Hematopoietic multipotent progenitor cell treated with erythropoietin and hydrocortisone succinate and interleukin-3 and kit ligand, for 6 days (in vitro differentiated cells): ENCODE measurements at regions not wholly inside any gene's neighbourhood (a gene's known extent, or its start where the extent isn't known, plus 50 kb on each side); places are given as distances from the start of the nearest gene placed in this dataset.

Experiments
- DNase-seq: peaks from one replicate; pipeline ENCODE4 v3.0.0-alpha.2; 2015

DNA sequence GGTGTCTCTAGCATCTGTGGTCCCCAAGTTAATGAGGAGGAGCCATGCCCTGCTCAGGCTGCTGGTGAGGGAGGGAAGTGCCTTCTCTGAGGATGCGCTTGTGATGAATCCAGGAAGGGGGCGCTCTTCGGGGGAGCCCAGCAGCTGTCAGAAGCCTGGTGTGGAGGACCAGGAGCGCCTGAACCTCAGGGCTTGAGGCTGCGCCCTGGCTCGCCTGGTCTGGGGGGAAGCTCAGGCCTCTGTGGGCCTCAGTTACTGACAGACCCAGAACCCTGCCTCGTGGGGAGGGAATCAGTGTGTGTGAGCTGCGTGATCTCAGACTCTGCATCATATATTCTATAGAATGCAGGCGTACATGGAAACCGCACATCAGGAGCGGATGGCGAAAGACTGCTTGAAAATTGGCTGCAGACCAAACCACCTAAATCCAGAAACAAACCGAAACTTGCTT lies 126.1 kb downstream of the SEC14L1 start:
- peak; percentile 27 for DNase-seq

DNA sequence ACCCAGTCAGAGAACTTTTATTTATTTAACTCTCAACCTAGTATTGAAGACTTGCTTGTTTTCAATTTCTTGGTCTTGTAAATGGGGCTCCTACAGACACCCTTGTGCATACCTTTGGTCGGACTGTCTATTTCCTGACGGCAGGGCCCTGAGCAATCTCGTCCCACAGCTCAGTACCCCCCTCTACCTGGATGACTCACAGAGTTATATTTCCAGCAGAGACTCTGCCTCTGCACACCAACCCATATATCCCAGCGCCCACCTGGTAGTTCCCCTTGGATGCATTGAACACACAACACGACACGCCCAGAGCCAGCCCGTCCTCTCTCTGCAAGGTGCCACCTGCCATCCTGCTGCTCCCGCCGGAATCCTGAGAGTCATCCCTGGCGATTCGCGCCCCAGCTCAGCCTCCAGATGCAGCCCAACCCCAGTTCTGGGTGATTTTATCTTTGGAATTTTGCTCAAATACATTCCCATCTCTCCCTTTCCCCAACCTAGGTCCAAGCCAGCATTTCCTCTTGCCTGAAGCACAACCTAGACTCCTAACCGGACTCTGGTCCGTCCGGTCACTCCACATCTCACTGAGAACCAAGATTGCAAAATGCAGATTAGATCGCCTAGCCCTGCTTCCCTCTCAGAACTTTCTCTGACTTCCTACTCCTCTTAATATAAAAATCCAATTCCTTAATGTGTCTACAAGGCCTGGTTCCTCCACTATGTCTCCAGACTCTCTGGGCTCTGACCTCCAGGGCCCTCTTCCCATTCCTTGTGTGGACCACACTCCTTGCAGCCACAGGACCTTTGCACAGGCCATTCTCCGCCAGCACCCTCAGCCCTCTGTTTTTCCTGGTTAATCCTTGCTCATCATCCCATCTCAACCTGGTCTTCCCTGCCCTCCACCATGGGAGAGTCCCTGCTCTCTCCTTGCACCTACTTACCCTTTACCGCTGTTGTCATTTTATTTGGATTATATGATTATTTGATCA lies 129.2 kb downstream of the SEC14L1 start:
- DNase-seq = no peak

DNA sequence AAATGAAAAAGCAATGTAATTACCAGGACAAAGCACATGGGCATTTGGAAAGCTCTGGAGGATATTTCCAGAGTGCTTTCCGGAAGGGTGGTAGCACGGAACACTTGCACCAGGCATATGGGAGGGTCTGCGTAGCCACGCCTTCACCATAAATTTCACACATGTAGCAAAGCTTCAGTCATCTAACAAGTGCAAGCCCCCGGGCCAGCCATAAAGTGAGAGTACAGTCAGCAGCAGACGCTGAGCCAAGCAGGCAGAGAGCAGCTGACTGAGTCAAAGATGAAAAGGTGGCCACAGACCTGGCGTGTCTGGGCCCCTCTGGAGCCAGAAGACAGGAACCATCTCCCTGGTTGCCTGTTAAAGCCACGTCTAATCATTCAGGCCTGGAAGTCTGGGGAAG lies 130.6 kb downstream of the SEC14L1 start:
- no peak for DNase-seq

DNA sequence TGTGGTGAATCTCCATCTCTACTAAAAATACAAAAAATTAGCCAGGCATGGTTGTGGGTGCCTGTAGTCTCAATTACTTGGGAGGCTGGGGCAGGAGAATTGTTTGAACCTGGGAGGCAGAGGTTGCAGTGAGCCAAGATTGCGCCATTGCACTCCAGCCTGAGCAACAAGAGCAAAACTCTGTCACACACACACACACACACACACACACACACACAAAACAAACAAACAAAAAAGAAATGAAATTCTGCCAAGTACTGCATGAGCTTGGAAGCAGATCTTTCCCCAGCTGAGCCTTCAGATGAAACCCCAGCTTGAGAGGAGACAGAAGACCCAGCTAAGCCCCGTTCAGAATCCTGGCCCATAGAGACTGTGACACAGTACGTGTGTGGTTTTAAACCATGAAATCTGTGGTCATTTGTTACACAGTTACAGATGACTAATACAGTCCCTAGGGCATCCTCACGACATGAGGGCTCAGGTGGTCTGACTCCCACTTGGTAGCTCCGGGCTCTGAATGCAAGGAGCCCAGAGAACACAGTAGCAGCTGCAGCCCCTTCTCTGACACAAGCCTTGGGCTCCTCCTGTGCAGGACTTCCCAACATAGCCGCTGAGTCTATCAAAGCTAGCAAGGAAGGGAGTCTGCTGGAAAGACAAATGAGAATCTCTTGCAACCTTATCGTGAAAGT lies 132.8 kb downstream of the SEC14L1 start:
- no peak for DNase-seq

DNA sequence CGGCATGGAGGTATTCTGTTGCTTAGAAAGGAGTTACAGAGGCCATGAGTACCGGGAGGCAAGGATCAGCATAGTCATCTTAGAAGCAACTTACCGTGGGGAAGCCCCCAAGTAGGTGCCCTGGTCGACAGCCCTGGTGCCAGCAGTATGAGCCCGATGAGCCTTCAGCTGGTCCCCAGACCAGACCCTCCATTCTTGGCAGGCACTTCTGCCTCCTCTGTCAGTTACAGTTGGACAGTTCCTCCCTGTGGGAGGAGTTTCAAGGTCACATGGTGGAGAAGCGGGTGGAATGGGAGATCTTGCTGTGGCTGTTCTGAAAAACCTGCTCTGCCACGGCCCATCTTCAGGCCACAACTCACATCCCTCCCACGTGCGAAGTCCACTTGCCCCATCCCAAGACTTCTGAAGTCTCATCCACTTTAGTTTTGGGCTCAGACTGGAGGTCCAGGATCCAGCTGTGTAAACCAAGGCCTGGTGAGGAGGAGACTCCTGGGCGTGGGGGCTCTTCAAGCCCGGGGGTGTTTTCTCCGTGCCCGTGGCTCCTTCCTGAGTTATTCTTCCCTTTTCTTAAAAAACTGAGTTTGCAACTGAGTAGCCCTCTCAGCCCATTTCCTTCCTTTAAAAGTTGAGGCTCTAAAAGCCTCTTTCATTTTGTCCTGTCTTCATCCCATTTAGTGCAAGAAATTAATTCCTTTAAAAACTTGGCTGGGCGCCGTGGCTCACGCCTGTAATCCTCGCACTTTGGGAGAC lies 133.5 kb downstream of the SEC14L1 start:
- DNase-seq = no peak

DNA sequence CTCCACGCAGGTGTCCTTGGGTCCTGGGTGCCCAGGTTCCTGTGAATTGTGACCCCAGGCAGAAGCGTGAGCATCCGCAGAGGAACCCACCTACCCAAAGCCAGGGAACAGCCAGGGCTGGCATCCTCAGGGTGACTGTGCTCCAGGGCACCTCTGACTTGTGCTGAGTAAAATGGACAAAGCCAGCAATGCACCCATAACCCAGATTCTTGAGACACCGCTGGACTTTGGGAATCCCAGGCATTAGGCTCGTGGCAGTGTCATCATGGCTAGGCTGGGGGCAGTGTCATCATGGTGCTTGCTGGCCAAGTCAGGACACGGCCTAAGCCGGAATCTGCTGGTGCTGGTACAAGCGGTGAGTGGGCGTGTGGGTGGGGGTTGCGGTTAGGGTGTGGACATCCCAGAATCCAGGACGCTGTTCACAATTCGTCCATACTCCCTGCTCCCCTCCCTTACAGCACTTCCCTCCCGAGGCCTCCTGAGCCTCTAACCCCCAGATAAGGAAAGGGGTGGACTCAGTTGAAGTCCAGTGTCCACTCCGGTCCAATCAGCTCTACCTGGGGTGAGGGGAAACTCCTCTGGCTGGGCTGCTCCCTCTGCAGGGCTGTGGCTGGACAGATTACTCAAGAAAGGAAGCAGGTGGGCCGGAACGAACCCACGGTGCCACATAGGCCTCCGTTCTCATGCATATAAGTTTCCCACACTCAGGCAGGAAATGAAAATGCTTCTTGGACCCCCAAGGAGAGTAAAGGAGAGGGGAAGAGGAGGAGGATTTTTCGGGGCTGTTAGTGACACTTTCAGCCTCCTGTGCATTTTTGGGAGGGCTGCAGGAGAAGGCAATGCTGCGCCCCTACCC lies 138.9 kb downstream of the SEC14L1 start:
- DNase-seq = no peak

DNA sequence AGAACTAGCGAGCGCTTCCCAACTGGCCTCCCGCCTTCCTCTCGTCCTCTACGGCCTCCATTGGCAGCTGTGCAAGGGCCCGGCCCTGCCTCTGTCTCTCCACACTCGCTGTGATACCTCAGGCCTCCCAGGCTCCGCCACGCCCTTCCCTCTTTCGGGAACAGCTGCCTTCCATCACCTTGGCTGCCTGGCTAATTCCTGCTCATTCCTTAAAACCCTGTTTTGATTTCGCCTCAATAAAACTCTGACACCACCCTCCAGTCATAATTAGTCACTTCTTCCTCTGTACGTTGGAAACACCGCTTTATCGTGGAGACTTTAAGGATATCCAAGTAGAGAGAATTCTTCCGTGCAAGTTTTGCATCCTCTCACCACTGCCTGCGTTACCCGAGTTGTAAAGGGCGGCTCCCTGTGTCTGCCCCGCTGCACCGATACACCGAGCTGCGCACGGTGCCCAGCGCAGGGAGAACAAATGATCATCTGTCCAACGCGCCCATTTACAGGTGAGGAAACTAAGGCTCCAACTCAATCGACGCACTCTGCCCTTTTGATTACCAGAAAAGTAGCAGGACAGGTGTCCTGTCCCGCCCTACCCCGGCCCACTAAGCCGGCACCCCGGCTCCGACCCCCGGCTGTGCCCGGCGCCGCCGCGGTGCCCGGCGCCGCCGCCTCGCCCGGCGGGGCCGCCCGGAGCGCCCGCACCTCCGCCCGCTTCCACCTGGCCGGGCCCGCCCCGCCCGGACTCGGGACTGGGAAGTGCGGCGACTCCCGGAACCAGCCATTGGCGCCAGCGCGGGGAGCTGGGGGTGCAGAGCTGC lies 139.7 kb downstream of the SEC14L1 start:
- DNase-seq = peak; percentile 30

DNA sequence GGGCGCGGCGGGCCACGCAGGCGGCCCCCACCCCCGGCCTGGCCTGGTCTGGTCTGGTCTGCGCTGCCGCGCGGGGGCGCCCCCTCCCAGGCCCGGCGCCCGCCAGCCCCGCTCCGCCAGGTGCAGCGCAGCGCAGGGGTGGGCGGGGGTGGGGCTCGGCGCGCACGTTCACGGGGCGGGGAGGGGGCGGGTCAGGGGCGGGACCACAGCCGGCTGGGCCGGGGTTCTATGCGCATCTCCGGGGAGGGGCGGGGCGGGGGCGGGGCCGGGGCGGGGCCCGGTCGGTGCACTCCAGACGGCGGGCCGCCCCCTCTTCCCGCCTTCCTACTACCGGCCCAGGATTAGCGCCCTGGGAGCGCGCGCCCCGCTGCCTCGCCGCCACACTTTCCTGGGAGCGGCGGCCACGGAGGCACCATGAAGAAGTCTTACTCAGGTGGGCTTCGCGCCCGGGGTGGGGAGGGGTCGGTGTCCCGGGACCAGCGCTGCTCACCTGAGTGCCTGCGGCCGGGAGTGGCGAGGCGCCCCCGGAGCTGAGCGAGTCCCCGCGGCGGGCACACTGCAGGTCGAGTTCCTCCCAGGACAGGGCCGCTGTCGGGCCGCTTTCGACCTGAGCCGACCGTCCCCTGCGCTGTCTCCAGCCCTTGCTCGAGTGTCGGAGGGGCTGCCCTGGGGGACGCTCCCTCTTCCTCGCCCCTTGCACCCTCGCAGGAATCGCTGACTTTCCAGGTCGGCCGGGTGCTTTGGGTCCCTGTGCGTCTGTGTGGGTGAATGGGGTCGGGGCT lies 140.5 kb downstream of the SEC14L1 start:
- peak; percentile 46 for DNase-seq

DNA sequence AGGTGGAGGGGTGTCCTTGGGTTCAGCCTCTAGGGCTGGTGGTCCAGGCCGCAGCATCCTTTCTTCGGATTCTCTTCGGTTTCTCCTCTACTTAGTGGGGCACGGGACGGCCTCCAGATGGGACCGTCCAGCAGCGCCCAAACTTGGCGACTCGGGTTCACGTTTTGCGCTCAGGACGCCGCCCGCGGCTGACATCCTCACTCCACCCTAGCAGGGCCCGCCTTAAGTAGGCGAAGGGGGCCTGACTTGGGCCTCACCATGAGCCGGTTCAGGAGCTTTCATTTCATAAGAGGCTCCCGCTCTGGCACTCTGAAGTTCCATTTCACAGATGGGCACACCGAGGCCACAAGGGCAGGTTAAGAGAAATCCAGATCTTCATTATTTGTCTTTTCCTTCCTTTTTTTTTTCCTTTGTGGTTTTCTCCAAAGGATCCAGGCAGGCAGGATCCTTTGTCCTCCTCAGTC lies 141.2 kb downstream of the SEC14L1 start:
- DNase-seq = no peak

DNA sequence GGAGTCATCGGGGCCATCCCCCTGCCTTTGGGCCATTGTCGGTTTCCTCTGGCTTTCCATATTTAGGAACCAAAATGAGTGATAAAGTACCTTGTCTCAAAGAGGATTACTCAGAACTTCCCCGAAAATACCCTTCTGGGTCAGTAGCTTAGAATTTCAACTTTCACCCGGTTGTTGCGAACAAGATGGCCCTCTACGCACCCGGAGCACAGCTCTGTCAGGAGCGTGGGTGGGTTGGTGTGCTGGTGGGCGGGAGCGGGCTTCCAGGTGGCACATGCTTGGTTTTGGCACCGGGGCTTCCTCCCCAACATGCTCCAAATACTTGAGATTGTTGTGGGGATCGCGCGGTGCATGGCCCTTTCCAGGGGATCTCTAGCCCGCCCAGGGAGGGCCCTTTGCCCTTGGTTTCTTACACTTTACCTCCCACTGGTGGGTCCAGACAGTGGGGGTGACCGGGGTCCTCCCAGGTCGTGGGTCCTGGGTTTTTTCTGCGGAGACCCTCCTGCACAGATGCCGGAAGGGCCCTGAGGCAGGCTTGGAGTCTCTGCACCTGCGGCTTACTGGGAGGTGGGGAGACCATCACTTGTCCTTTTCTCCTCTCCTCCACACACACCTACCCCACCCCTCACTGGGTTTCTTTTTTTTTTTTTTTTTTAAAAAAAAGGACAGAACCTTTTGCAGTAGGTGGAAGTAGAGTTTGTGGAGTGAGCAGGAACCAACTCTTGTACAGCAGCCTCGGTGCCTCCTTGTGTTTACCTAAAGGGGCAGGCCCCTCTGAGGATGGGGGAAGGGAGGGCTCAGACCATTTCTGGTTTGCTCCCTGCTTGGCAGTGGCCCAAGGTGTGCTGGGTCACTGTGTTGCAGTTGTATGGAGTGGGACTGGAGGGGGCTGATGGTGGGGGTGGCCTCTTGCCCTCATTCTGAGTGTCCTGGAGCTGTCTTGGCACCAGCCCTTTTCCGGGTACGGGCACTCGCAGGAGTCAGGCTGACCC lies 142.1 kb downstream of the SEC14L1 start:
- DNase-seq = no peak

DNA sequence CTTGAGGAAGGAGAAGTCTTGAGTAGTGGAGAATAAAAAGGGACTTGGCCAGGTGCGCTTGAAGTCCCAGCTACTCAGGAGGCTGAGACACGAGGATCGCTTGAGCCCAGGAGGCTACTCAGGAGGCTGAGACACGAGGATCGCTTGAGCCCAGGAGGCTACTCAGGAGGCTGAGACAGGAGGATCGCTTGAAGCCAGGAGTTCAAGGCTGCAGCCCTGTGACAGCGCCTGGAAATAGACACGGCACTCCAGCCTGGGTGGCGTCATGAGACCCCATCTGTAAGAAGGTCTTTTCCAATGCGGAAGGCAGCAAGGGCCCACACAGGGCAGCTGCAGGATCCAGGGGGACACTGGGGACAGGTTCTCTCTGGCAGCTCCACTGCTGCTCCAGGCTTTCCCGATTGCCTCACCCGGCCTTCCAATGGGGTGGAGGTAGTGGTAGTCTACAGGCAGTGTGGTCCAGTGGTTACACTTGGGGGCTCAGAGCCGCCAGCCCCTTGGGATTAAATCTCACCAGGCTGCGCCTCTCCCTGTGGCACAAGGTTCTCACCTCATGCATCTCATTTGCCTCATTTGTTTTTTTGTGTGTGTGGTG lies 143.4 kb downstream of the SEC14L1 start:
- no peak for DNase-seq

DNA sequence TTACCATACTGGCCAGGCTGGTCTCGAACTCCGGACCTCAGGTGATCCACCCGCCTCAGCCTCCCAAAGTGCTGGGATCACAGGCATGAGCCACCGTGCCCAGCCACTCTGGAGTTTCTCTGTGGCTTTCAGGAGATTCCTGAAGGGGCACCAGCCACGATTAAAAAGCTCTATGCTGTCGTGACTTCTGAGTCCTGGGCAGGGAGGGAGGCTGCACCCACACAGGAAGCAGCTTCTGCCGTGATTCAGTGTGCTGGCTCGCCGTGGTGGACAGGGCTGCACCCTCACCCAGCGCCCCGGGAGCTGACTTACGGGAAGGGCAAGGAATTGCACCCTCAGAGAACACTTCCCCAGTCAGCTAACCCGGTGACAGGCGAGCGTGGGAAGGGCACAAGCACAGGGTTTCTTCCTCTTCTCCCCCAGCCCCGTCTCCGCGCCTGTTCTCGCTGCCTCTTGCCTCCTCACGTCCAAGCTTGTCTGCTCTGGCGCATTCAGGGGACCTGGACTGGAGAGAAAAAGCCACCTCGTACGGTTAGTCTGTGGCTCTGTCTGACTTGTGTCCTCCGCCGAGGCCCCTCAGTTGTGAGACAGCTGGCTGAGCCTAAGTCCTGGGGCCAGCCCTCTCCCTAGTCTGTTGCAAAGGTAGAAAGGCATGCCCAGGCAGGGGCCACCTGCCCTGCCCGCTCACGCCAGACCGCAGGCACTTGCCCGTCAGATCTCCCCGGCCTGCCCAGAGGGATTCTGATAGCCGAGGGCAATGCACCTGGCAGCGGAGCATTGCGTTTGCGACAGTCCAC lies 145.0 kb downstream of the SEC14L1 start:
- DNase-seq = peak; percentile 28

DNA sequence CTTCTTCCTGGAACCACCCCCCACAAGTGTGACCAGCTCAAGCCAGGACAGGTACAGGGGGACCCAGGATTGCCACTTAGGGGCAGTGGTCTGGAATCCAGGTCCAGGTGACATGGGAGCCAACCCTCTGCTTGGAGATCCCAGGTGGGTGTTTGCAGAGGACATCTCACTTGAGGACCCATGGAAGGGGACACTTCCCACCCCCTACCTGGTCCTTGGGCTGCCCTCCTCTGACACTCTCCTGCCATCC lies 145.5 kb downstream of the SEC14L1 start:
- DNase-seq = no peak

DNA sequence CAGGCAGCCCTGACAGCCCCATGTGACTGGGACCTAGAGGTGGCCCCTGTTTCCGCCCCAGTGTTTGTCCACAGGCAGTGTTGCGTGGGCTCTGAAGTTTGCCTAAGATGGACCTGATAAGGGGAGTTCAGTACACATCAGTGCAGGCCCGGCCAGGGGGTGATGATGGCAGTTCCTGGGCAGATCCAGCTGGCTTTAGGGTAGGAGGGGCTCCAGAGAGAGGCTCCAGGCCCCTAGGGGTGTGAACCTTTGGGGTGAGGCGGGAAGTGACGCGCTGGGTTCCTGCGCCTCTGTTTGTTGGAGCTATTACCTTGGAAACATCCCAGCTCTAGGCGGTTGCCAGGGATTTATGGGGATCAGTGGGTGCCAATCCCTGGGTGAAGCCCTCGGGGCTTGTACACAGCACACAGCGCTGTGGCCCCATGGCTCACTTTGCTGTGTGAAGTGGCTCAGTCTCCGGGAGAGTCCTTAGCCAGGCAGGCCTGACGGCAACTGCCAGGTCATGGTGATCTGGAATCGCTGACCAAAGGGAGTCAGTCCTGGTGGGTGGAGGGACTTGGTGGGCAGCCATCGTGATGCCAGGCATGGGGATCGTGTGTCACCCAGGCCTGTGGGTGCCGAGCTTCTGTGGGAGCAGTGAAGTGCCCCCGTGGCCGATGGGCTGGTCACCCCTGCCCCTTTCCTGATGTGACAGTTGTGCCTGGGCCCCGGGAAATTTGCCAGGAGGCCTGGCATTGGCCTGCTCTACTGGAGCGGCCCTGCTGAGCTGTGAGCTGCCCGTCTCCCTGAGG lies 146.1 kb downstream of the SEC14L1 start:
- no peak for DNase-seq

DNA sequence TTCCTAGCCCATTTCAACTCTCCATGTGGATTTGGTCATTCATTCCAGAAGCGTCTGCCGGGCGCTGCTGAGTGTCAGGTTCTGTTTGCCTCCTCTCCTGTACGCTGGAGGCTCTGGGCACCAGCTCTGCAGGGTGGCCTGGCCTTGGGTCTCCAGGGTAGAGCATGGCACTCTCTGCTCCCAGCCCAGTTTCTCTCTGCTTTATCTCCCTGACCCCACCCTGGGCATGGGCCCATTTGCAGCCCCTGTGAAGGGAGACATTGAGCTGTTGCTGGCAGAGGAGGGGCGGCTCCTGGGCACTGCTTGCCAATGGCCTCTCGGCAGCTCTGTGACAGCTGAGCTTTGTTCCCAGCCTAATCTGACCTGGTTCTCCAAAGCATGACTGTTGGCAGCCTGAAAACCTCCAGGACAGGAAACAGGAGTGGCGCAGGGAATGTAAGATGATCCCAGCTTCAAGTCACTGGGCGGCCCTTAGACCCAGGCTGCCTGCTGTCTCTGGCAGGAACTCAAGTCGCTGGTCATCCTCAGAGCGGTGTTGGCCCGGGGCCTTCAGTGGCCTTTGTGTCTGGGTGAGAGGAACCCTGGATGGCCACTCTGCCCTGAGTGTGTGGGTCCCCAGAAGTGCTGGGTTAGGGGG lies 146.8 kb downstream of the SEC14L1 start:
- no peak for DNase-seq

DNA sequence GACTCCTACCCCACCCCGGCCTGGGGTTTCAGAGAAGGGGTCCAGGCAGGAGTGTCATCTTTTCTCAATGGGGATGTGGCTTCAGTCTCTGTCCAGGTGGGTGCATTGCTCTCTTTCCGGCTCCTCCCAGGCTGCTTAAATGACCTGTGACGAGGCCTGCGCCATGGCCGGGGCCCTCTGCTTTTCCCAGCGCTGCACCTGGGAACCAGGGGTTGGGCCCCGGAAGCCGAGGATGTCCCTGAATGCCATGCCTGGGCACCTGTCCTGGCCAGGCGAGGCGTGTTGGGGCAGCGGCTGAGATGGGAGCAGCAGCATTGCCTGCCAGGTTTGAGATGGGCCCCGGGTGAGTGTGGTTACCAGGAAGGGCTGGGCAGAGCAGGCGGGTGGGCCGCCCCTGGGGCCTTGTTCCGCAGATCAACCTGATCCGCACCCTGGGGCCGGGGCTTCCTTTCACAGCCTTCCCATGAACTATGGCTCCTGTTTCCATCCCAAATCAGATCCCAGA lies 147.4 kb downstream of the SEC14L1 start:
- DNase-seq = no peak
